ENCODE measurements at regions not wholly inside any gene's neighbourhood (a gene's known extent, or its start where the extent isn't known, plus 50 kb on each side); places are given as distances from the start of the nearest gene placed in this dataset.

DNA sequence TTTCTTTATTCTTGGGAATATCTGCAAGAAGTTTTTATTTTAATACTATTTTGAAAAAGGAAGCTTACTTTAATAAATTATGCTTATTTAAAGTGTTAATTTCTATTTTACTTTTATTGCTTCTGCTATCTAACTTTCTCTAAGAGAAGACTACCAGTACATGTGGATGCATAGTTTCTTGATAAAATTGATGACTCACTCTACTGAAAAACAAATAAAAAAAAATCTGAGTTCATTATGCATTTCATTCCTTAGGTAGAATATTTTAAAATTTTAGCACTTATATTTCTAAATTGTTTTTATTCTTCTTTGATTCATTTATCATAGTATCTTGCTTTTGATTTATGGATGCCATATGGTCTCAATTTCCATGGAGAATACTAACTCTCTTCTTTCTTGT lies 217.9 kb downstream of the TAF11L14 start:
- ATAC-seq (ENCODE audit: low read depth): no peak
- Histone ChIP-seq H4K91ac (ENCODE audit: insufficient read depth, low read depth, low read length) (no peak overlapping the region), H3K4me2 (ENCODE audit: low read depth, low read length) (no peak overlapping the region), H3K14ac (replicated peaks; ENCODE audit: low read depth, low read length) (no peak overlapping the region), H3K4me1 (ENCODE audit: control insufficient read depth, insufficient read depth, low read length) (no peaks in the 10 kb centered on the region), H2BK120ac (ENCODE audit: low read depth, low read length) (no peak overlapping the region), H3K27ac (ENCODE audit: insufficient read depth, low read length) (no peak overlapping the region), H3K56ac (ENCODE audit: extremely low read depth, insufficient read depth, low read length) (no peak overlapping the region), H3K27me3 (ENCODE audit: control insufficient read depth, insufficient read depth, low read length) (no peaks in the 10 kb centered on the region), H2BK5ac (ENCODE audit: low read depth, low read length, poor library complexity, severe bottlenecking) (no peak overlapping the region), H2BK20ac (ENCODE audit: low read depth, low read length) (no peak overlapping the region), H4K5ac (ENCODE audit: low read depth, low read length) (no peak overlapping the region), H2AK5ac (ENCODE audit: low read depth, low read length) (no peak overlapping the region), H2AK9ac (replicated peaks; ENCODE audit: low read depth, low read length, poor library complexity) (no peak overlapping the region), H3K36me3 (ENCODE audit: control insufficient read depth, insufficient read depth, low read length) (no peaks in the 10 kb centered on the region), H4K20me1 (ENCODE audit: insufficient read depth, low read length) (no peaks in the 10 kb centered on the region), H3K79me1 (ENCODE audit: low read depth in 1 of 2, low read length in 2 of 2) (no peaks in the 10 kb centered on the region), H3K23ac (ENCODE audit: low read depth, low read length) (no peak overlapping the region), H2AFZ (replicated peaks; ENCODE audit: low read length, poor library complexity) (no peak overlapping the region), H3K9ac (ENCODE audit: low read depth, low read length) (no peak overlapping the region), H3K9me3 (ENCODE audit: control insufficient read depth, insufficient read depth, low read length) (no peaks in the 10 kb centered on the region), H2BK15ac (ENCODE audit: low read depth, low read length) (no peak overlapping the region), H3K4ac (ENCODE audit: low read depth, low read length) (no peak overlapping the region), H3K9me1 (ENCODE audit: insufficient read depth, low read length) (no peaks in the 10 kb centered on the region), H3K4me3 (ENCODE audit: insufficient read depth, low read depth, low read length) (no peak overlapping the region), H4K8ac (ENCODE audit: low read depth in 2 of 2, low read length in 2 of 2) (no peak overlapping the region), H3K18ac (ENCODE audit: low read depth, low read length) (no peak overlapping the region)
- TF ChIP-seq MXI1 (IDR thresholded peaks at IDR 0.05; ENCODE audit: borderline replicate concordance, low read depth, low read length): no peak
- no peak for TF ChIP-seq MAZ (IDR thresholded peaks at IDR 0.05; ENCODE audit: borderline replicate concordance, low read depth, low read length)
- TF ChIP-seq POLR2A (IDR thresholded peaks at IDR 0.05; ENCODE audit: low read depth, low read length): no peak
- no peak for TF ChIP-seq ELK1 (IDR thresholded peaks at IDR 0.05; ENCODE audit: borderline replicate concordance, low read depth, low read length)
- no peak for TF ChIP-seq CHD1 (IDR thresholded peaks at IDR 0.05; ENCODE audit: low read depth, low read length)
- TF ChIP-seq, protein P1, sequence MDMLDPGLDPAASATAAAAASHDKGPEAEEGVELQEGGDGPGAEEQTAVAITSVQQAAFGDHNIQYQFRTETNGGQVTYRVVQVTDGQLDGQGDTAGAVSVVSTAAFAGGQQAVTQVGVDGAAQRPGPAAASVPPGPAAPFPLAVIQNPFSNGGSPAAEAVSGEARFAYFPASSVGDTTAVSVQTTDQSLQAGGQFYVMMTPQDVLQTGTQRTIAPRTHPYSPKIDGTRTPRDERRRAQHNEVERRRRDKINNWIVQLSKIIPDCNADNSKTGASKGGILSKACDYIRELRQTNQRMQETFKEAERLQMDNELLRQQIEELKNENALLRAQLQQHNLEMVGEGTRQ (IDR thresholded peaks at IDR 0.05; ENCODE audit: low read depth, low read length): no peak
- TF ChIP-seq FOS (IDR thresholded peaks at IDR 0.05; ENCODE audit: low read depth, low read length): no peak
- no peak for TF ChIP-seq CEBPB (IDR thresholded peaks at IDR 0.05; ENCODE audit: low read depth, low read length)
- no peak for TF ChIP-seq MAFK (IDR thresholded peaks at IDR 0.05; ENCODE audit: low read depth, low read length)
- no peak for TF ChIP-seq CTCF (conservative IDR thresholded peaks at IDR 0.05; ENCODE audit: low read depth, low read length)
- no peak for TF ChIP-seq SMC3 (IDR thresholded peaks at IDR 0.05; ENCODE audit: low read depth, low read length)
- no peak for TF ChIP-seq RCOR1 (IDR thresholded peaks at IDR 0.05; ENCODE audit: insufficient replicate concordance, low read length)
- dilution Hi-C loops (cut with HindIII; ENCODE audit: low sequenced_read_pairs, unreplicated experiment) (no loop called here), in situ Hi-C loops (cut with MboI; ENCODE audit: low sequenced_read_pairs) (no loop called here), intact Hi-C loops (cut with micrococcal nuclease) (no loop called here)
- CTCF ChIA-PET: no interaction called here
- POLR2A ChIA-PET (ENCODE audit: unreplicated experiment): no interaction called here
- no peak for DNase-seq
- BruUV-seq (replicated peaks): no TSS peak

Measured in IMR-90 (cell line).